ENCODE measurements at regions not wholly inside any gene's neighbourhood (a gene's known extent, or its start where the extent isn't known, plus 50 kb on each side); places are given as distances from the start of the nearest gene placed in this dataset.
A peak's percentile ranks its signal among the peaks of the same experiment; 100 is the strongest.

DNA sequence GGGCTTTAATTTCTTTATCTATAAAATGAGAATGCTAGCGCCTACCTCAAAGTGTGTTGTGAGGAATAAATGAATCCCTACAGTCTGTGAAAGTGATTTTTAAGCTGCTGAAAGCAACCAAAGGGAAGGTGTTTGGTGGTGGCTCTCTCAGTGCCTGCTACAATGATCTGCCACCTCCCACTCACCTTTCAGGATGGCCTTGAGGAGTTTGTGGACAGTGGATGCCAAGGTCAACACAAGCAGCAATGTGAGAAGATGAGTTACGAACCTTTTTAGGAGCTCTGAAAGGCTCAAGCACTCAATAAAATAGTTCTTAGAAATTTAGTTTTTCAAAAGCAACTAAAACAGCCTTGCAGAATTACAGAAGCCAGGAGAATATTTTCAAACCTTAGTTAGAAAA lies 176.6 kb upstream of the DPT start:
- H3K27me3 ChIP-seq, result no peaks in the 10 kb centered on the region
- no peak for DNase-seq
- ATAC-seq, result no peak
- TF ChIP-seq CTCF (IDR thresholded peaks at IDR 0.05), result no peak
- no peak overlapping the region for H3K4me3 ChIP-seq
- H3K9me3 ChIP-seq, result no peaks in the 10 kb centered on the region
- H3K4me1 ChIP-seq, result peaks cover 4 to 5% of the 10 kb centered on the region in 2 donors
- intact Hi-C loops (cut with DNase I), result no loop called here
- no peaks in the 10 kb centered on the region for H3K36me3 ChIP-seq
- H3K27ac ChIP-seq, result peak overlapping the region in 1 of 2 donors; percentile 51

DNA sequence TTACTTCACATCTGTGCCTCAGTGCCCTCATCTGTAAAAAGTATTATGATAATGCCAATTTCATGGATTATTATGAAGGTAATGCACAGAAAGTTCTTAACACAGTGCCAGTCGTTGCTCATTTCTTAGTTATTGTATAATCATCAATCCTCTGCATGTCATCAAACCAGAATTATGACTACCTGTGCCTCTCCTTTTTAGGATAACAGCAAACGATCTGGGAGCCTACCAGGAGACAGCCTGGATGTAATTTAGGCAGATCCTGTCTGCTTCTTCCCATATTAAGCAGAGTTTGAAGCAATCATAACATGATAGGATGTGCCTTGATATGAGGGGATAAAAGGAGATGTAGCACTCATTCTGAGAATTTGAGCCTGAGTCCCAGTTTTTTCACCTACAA lies 177.4 kb upstream of the DPT start:
- Histone ChIP-seq H3K4me1 (peaks cover 4 to 5% of the 10 kb centered on the region in 2 donors), H3K4me3 (no peak overlapping the region), H3K36me3 (no peaks in the 10 kb centered on the region), H3K27ac (peak overlapping the region; percentile 20 to 51), H3K9me3 (no peaks in the 10 kb centered on the region), H3K27me3 (no peaks in the 10 kb centered on the region)
- ATAC-seq, result no peak
- no peak for DNase-seq
- TF ChIP-seq CTCF (IDR thresholded peaks at IDR 0.05), result no peak
- intact Hi-C loops (cut with DNase I), result no loop called here

DNA sequence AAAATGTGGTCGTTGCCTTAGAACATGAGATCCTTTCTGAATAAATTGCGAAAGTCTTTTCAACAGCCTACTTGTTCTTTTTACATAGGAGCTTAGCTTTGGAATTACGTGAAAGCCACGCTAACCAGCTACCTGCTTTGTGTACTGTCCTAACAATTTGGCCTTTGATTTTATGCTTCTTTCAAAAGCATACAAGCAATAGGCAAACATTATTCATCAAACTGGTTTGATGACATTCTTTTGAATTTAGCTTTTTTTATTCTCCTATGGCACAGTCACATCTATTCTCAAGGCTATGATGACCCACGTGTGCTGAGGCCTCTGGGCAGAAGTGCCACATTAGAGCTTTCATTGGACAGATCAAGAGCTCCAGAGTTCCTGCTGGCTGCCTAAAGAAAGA lies 178.0 kb upstream of the DPT start:
- Histone ChIP-seq H3K4me1 (peaks cover 4 to 5% of the 10 kb centered on the region in 2 donors), H3K27ac (peak overlapping the region; percentile 23 to 68), H3K36me3 (no peaks in the 10 kb centered on the region), H3K9me3 (no peaks in the 10 kb centered on the region), H3K27me3 (no peaks in the 10 kb centered on the region), H3K4me3 (no peak overlapping the region)
- intact Hi-C loops (cut with DNase I), result no loop called here
- TF ChIP-seq CTCF (IDR thresholded peaks at IDR 0.05), result no peak
- DNase-seq (peak in 2 of 4 donors; percentile 39 to 74), ATAC-seq (peak; percentile 95)

GRCh38 chr1:168907786-168908348 lies 178.9 kb upstream of the DPT start:
- no peak for DNase-seq
- no peak for TF ChIP-seq CTCF (IDR thresholded peaks at IDR 0.05)
- Histone ChIP-seq H3K4me1 (peaks cover 4 to 5% of the 10 kb centered on the region in 2 donors), H3K27ac (peak overlapping the region; percentile 23 to 68), H3K27me3 (no peaks in the 10 kb centered on the region), H3K4me3 (no peak overlapping the region), H3K9me3 (no peaks in the 10 kb centered on the region), H3K36me3 (no peaks in the 10 kb centered on the region)
- intact Hi-C loops (cut with DNase I), result no loop called here
- peak; percentile 39 for ATAC-seq

DNA sequence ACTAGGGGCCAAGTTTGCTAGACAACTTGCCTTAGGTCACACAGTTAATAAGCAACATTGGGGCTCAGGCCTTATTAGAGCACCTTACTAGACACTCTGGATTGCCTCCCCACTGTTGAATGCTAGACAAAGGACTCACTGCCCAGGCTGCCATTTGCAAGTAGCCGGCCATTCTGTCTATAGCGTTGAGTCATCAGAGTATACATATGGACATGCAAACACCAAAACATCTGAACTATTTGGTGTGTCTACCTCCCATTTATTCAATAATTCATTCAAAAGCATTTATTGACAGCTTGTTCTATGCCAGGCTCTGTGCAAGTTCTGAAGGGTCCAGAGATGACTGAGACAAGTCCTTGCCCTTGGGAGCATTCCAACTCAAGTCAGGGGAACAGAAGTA lies 181.4 kb upstream of the DPT start:
- H3K36me3 ChIP-seq, result no peaks in the 10 kb centered on the region
- peaks cover 4 to 5% of the 10 kb centered on the region in 2 donors for H3K4me1 ChIP-seq
- DNase-seq (no peak), ATAC-seq (no peak)
- TF ChIP-seq CTCF (IDR thresholded peaks at IDR 0.05), result no peak
- H3K27ac ChIP-seq, result no peak overlapping the region
- H3K27me3 ChIP-seq, result no peaks in the 10 kb centered on the region
- no peaks in the 10 kb centered on the region for H3K9me3 ChIP-seq
- intact Hi-C loops (cut with DNase I), result no loop called here
- no peak overlapping the region for H3K4me3 ChIP-seq

Data from left lung (tissue), 4 donors.